ENCODE measurements at regions not wholly inside any gene's neighbourhood (a gene's known extent, or its start where the extent isn't known, plus 50 kb on each side); places are given as distances from the start of the nearest gene placed in this dataset.

GRCh38 chr18:30387401-30387800, 655.1 kb downstream of the DSC3 start:
- H3K4me3 ChIP-seq (ENCODE audit: low read depth, low read length) = no peak overlapping the region
- TF ChIP-seq, protein P1, sequence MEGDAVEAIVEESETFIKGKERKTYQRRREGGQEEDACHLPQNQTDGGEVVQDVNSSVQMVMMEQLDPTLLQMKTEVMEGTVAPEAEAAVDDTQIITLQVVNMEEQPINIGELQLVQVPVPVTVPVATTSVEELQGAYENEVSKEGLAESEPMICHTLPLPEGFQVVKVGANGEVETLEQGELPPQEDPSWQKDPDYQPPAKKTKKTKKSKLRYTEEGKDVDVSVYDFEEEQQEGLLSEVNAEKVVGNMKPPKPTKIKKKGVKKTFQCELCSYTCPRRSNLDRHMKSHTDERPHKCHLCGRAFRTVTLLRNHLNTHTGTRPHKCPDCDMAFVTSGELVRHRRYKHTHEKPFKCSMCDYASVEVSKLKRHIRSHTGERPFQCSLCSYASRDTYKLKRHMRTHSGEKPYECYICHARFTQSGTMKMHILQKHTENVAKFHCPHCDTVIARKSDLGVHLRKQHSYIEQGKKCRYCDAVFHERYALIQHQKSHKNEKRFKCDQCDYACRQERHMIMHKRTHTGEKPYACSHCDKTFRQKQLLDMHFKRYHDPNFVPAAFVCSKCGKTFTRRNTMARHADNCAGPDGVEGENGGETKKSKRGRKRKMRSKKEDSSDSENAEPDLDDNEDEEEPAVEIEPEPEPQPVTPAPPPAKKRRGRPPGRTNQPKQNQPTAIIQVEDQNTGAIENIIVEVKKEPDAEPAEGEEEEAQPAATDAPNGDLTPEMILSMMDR (IDR thresholded peaks at IDR 0.05; ENCODE audit: borderline replicate concordance, insufficient read depth, low read depth, low read length) = no peak

- TF ChIP-seq, protein P1 (IDR thresholded peaks at IDR 0.05; ENCODE audit: borderline replicate concordance, insufficient read depth, low read depth, low read length) = no peak
- H3K4me3 ChIP-seq (ENCODE audit: low read depth, low read length) = no peak overlapping the region
Observed at GRCh38 chr18:30386624-30387023, 655.9 kb downstream of the DSC3 start.

DNA sequence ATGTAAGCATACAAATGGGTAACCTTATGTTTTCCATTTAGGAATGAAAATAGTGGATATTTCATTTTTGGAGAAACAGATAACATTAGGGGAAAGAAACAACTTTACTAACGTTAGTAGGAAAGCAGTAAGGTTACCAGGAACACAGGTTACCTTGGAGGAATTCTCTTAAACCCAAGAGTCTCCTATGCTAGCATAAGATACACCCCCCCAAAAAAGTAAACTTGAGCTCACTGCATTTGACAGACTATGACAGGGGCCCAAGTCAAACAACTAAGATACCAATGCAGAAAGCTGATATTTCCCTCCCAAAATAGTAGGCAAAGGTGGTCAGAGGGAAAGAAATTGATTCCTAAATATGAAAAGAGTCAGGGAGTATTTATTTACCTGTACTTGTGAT, 656.9 kb downstream of the DSC3 start:
- TF ChIP-seq, protein P1 (IDR thresholded peaks at IDR 0.05; ENCODE audit: borderline replicate concordance, insufficient read depth, low read depth, low read length) = no peak
- no peak overlapping the region for H3K4me3 ChIP-seq (ENCODE audit: low read depth, low read length)

DNA sequence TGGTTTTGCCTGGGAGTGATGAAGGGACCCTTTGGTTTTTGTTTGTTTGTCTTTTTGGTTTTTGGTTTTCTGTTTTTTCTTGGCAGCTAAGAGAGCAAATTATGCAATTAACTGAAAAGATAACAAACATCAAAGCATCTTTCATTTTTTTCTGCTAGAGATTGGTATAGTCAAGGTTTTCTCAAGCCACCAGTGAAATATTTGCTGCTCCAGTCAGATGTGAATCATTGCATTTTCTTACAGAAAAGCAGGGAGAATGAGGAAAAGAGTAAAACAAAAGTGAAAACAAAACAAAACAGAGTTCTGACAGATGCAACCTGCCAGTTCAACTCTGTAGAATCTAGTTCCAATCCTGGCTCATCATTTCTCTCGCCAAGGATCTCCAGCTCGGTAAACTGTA, 660.7 kb downstream of the DSC3 start:
- TF ChIP-seq, protein P1 (IDR thresholded peaks at IDR 0.05; ENCODE audit: borderline replicate concordance, insufficient read depth, low read depth, low read length) = no peak
- no peak overlapping the region for H3K4me3 ChIP-seq (ENCODE audit: low read depth, low read length)

GRCh38 chr18:30378097-30378496, 664.4 kb downstream of the DSC3 start:
- no peak overlapping the region for H3K4me3 ChIP-seq (ENCODE audit: low read depth, low read length)
- TF ChIP-seq, protein P1 (IDR thresholded peaks at IDR 0.05; ENCODE audit: borderline replicate concordance, insufficient read depth, low read depth, low read length) = no peak

GRCh38 chr18:30376515-30376914, 666.0 kb downstream of the DSC3 start:
- TF ChIP-seq, protein P1 (IDR thresholded peaks at IDR 0.05; ENCODE audit: borderline replicate concordance, insufficient read depth, low read depth, low read length) = no peak
- H3K4me3 ChIP-seq (ENCODE audit: low read depth, low read length) = no peak overlapping the region

DNA sequence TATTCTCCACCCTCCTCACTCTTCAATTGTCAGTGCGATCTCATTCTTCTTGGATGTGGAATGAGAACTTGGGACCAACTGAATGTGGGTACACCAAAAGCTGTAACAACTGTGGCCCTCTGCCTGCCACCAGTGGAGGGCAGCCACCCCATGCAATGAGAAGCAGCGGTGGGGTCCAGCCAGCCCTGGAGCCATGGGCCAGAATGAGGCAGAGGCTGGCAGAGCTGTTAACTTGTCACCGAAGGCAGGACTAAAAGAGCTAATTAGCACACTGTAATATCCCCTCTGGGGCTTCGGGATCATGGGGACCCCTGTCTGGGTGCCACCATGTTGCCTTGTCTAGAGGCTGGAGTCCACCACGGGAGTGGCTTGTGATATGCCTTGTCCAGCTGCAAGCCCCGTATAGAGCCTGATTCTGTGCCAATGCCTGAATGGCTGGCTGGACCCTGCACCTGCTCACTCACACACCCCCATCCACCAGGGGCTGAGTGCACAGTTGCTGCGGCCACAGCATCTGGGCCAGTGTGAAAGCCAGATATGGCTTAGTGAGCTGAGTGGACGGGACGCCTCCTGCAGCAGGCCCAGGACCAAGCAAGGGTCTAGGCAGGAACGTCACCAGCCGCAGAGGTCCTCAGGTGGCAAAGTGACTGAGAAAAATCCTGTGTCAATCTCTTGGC, 680.5 kb downstream of the DSC3 start:
- TF ChIP-seq, protein P1 (IDR thresholded peaks at IDR 0.05; ENCODE audit: borderline replicate concordance, insufficient read depth, low read depth, low read length) = no peak
- no peak overlapping the region for H3K4me3 ChIP-seq (ENCODE audit: low read depth, low read length)

Measured in GM12875 (cell line).